ENCODE measurements at regions not wholly inside any gene's neighbourhood (a gene's known extent, or its start where the extent isn't known, plus 50 kb on each side); places are given as distances from the start of the nearest gene placed in this dataset.

DNA sequence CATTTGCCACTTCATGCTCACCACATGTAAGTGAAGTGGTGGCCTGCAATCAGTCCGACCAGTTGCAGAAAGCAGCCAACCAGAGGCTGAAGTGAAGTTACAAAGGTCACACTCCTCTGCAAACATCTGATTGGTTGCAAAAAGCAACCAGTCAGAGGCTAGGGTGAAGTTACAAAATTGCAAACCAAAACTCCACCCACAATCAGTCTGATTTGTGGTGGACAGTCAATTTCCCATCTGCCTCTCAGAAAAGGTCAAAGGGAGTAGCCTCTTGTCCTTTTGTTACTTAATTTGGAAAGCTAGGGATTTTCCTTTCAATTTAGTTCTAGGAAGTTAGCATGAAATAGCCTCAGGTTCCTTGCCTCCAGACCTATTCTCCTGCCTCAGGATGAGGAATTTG lies 185.0 kb downstream of the UXS1 start:
- TF ChIP-seq, protein P1, sequence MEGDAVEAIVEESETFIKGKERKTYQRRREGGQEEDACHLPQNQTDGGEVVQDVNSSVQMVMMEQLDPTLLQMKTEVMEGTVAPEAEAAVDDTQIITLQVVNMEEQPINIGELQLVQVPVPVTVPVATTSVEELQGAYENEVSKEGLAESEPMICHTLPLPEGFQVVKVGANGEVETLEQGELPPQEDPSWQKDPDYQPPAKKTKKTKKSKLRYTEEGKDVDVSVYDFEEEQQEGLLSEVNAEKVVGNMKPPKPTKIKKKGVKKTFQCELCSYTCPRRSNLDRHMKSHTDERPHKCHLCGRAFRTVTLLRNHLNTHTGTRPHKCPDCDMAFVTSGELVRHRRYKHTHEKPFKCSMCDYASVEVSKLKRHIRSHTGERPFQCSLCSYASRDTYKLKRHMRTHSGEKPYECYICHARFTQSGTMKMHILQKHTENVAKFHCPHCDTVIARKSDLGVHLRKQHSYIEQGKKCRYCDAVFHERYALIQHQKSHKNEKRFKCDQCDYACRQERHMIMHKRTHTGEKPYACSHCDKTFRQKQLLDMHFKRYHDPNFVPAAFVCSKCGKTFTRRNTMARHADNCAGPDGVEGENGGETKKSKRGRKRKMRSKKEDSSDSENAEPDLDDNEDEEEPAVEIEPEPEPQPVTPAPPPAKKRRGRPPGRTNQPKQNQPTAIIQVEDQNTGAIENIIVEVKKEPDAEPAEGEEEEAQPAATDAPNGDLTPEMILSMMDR (IDR thresholded peaks at IDR 0.05): no peak
- TF ChIP-seq POLR2AphosphoS5 (IDR thresholded peaks at IDR 0.05): no peak
- no peak for TF ChIP-seq POLR2A (IDR thresholded peaks at IDR 0.05)
- no peak for TF ChIP-seq EP300 (IDR thresholded peaks at IDR 0.05; ENCODE audit: low read depth)
